HG03469 (cell line): ENCODE measurements at regions not wholly inside any gene's neighbourhood (a gene's known extent, or its start where the extent isn't known, plus 50 kb on each side); places are given as distances from the start of the nearest gene placed in this dataset.
"Not testable (repeated sequence)": the region's sequence is repeated elsewhere in the genome, so short reads cannot be mapped to it uniquely, and the experiment has no call there.

Experiments used
- ATAC-seq: cut with Tn5 transposase; IDR thresholded peaks from one replicate; pipeline ENCODE4 v1.9.1; 2021; ENCODE audit warnings: mild to moderate bottlenecking, moderate library complexity, moderate number of reproducible peaks; ENCODE audit not compliant: unreplicated experiment

DNA sequence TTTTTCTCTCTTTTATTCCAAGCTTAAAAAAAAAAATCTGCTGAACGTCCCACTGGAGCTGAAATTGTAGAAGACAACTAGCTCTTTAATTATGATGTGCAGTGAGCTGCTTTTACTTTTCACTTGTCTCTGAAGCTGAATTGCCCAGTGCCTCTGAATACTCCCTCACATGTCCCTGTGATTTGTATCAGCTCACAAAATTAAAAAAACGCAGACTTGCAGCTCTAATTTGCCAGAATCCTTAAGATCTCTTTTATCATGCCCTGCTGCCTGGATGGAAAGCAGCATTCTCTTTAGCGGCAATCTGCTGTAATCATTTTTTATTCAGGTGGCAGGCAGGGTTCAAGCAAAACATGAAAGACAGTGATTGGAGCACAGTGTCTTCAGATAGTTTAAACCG lies 443.8 kb upstream of the SPTLC3 start:
- ATAC-seq: no peak

GRCh38 chr20:12566596-12566995 lies 442.2 kb upstream of the SPTLC3 start:
- no peak for ATAC-seq

GRCh38 chr20:12570371-12570770 lies 438.4 kb upstream of the SPTLC3 start:
- no peak for ATAC-seq

- no peak for ATAC-seq
Observed at GRCh38 chr20:12573442-12573841, 435.3 kb upstream of the SPTLC3 start.

DNA sequence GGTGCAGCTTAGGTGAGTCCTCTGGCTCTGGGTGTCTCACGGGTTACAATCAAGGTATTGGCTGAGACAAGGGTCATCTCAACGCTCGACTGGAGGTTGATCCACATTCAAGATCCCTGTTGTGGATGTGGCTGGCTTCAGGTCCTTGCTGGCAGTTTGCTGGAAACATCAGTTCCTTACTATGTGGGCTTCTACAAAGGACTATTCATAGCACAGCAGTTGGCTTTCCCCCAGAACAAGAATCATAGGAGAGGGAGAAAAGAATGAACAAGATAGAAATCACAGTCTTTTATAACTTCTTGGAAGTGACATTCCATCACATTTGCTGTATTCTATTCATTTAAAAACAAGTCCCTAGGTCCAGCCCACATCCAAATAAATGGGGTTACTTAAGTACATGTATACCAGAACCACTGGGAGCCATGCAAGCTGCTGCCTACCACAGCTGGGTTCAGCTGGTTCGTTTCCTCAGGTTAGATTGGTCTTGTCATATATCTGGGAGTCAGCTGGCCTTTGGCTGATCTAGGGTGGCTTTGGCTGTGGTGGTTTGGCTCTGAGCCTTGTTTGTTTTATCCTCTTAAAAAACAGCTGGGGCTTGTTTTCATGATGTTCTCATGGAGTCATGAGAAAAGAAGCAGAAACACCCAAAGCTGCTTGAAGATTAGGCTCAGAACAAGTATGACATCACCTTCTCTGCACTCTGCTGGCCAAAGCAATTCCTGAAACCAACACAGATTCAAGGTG lies 433.2 kb upstream of the SPTLC3 start:
- ATAC-seq: no peak

- ATAC-seq: no peak
Observed at GRCh38 chr20:12577213-12577612, 431.6 kb upstream of the SPTLC3 start.

GRCh38 chr20:12581644-12582289 lies 427.0 kb upstream of the SPTLC3 start:
- no peak for ATAC-seq

DNA sequence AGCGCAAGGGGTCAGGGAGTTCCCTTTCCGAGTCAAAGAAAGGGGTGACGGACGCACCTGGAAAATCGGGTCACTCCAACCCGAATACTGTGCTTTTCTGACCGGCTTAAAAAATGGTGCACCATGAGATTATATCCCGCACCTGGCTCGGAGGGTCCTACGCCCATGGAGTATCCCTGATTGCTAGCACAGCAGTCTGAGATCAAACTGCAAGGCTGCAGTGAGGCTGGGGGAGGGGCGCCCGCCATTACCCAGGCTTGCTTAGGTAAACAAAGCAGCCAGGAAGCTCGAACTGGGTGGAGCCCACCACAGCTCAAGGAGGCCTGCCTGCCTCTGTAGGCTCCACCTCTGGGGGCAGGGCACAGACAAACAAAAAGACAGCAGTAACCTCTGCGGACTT lies 426.1 kb upstream of the SPTLC3 start:
- ATAC-seq: not testable (repeated sequence)

DNA sequence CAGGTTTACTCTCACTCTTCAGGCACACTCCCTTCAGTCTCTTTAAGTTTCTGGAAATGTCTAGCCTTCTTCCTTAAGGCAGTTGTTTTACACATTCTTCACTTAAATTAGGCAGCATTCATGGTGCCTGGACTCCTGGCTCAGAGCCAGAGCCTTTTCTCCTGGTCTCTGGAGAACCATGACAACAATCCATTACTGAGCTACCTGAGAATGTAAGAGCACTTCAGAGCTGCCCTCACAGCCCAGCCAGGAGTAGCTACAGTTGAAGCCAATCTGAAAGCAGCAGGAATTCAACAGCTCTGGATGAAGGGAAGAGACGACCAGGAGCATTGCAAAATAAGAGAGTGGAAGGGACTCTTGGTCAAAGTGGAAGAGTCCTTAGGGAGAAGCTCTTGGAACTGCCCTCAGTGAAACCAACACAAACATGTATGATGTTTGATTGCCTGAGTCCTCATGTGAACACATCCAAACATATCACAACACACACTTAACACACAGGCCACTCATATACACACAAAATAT lies 416.8 kb upstream of the SPTLC3 start:
- ATAC-seq: no peak

- no peak for ATAC-seq
Observed at GRCh38 chr20:12592756-12593155, 416.0 kb upstream of the SPTLC3 start.

- ATAC-seq: no peak
Observed at GRCh38 chr20:12593342-12593873, 415.4 kb upstream of the SPTLC3 start.

DNA sequence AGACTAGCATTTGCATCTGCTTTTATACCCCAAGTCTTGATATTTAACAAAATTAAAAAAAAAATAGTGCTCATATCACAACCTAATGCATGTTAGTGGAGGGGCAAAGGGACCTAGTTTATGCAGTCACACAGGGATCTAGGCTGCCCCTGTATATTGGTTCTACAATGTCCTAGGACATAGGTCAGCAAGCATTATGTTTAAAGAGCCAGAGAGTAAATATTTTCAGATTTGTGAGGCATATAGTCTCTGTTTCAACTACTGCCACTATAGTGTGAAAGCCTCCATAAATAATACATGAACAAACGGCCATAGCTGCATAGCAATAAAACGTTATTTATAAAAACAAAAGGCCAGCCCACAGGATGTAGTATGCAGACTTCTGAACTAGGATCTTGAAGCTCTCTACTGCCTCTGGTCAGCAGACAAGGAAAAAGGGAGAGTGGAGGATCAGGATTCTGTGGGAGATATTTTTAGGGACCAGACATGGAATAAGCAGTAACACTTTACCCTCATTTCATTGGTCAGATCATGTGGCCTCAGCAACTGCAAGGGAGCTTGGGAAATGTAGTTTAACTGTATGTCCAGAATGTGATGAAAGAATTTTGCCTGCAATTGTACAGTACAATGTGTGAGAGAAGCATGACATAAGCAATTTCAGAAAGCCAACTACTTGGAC lies 414.2 kb upstream of the SPTLC3 start:
- no peak for ATAC-seq

- no peak for ATAC-seq
Observed at GRCh38 chr20:12595841-12596240, 412.9 kb upstream of the SPTLC3 start.

GRCh38 chr20:12596863-12597262 lies 411.9 kb upstream of the SPTLC3 start:
- no peak for ATAC-seq

GRCh38 chr20:12597551-12597950 lies 411.2 kb upstream of the SPTLC3 start:
- no peak for ATAC-seq

DNA sequence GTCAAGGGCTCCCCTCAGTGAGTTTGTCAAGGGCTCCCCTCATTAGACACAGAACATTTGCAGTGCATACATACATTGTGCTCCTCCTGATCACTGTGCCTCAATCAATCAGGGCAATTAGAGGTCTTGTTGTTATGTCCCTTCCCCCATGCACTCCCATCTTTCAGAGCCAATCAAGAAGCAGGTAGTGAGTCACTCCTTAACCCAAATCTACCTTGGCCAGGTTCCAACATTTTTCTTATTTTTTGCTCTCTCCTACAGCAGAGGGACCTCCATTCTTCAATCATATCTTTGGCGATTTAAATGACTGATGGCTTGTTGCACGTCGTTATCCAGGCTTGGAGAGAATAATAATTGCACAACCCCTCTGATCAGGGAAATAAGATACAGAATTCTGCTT lies 409.9 kb upstream of the SPTLC3 start:
- no peak for ATAC-seq

- no peak for ATAC-seq
Observed at GRCh38 chr20:12599494-12599893, 409.3 kb upstream of the SPTLC3 start.

DNA sequence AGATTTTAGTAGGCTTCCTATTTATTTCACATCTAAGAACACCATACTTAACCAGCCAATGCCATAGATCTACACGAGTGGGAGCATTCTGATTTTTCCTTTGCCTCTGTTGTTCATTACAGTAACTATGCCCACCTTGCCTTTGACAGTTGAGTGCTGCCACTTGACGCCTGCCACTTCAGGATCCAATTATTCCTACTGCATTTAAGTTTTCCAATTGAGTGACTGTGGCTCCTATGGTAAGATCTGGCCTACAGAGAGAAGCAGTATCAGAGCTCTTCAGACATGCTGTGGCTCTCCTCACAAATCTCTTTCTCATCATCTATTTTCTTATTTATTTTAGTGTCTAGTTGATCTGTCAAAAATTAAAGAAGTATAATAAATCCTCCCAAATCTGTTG lies 403.0 kb upstream of the SPTLC3 start:
- ATAC-seq: no peak

DNA sequence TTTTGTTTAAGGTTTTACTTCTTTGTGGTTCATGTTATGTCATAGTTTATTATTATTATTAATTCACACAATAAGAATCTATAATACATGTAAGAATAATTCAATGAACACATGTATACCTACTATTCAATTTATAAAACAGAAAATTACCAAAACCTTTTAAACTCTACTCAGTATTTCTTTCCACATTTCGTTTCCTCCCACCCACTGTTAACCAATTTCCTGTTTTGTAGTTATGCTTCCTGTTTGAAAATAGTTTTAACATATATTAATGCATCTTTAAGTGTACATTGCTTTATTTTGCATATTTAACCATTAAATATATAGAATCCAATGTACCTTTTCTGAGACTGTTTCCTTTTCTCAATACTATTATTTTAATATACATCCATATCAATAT lies 397.9 kb upstream of the SPTLC3 start:
- no peak for ATAC-seq

- ATAC-seq: no peak
Observed at GRCh38 chr20:12614764-12615163, 394.0 kb upstream of the SPTLC3 start.

DNA sequence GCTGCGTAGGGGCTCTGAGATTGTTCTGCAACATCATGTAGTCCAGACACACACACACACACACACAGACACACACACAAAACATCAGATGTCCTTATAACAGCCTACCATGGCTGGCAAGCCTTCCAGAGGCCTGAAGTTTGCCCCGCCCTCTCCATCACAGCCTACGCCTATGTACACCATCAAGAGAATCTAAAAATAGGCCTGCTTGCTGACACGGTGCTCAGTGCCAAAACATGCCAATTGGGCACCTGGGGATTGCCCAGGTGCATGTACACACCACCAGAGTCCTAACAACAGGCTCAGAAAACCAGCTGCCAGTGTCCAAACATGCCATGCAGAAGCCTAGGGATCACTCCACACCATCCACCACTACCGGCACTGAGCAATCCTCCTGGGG lies 391.7 kb upstream of the SPTLC3 start:
- no peak for ATAC-seq

- ATAC-seq: no peak
Observed at GRCh38 chr20:12623870-12624269, 384.9 kb upstream of the SPTLC3 start.
